DND-41 (cell line): ENCODE measurements at regions not wholly inside any gene's neighbourhood (a gene's known extent, or its start where the extent isn't known, plus 50 kb on each side); places are given as distances from the start of the nearest gene placed in this dataset.
"Not testable (repeated sequence)": the region's sequence is repeated elsewhere in the genome, so short reads cannot be mapped to it uniquely, and the experiment has no call there.

ENCODE experiments used
- ATAC-seq: fragments of 200-7000 bp; cut with Tn5 transposase; 3 replicates; pipeline ENCODE4 v1.9.1; 2021; ENCODE audit warnings: low read depth; ENCODE audit not compliant: insufficient read depth
- DNase-seq: peaks from one replicate; pipeline ENCODE4 v3.0.0-alpha.2; 2020
- H2AFZ ChIP-seq: 2 replicates; pipeline ENCODE4 v1.6.0; 2012; ENCODE audit warnings: low read depth, low read length
- H3K27ac ChIP-seq: 2 replicates; pipeline ENCODE4 v1.5.1; 2012; ENCODE audit warnings: low read length, inconsistent platforms
- H3K27me3 ChIP-seq: fragments of 200-600 bp; sonication (generic); 2 replicates; pipeline ENCODE4 v1.6.0; 2012; ENCODE audit warnings: low read length, mild to moderate bottlenecking, inconsistent platforms; ENCODE audit not compliant: insufficient read depth, poor library complexity
- H3K36me3 ChIP-seq: 2 replicates; pipeline ENCODE4 v1.5.1; 2012; ENCODE audit warnings: low read length, inconsistent platforms; ENCODE audit not compliant: insufficient read depth
- H3K4me1 ChIP-seq: 2 replicates; pipeline ENCODE4 v1.5.1; 2012; ENCODE audit warnings: mild to moderate bottlenecking, low read length; ENCODE audit not compliant: insufficient read depth
- H3K4me2 ChIP-seq: 2 replicates; pipeline ENCODE4 v1.6.0; 2012; ENCODE audit warnings: mild to moderate bottlenecking, moderate library complexity, low read length, inconsistent platforms; ENCODE audit not compliant: insufficient read depth
- H3K4me3 ChIP-seq, 2 experiments: fragments of 200-600 bp in 1 of 2; shearing (Covaris generic) in 1 of 2; 2 replicates each; pipeline ENCODE4 v1.5.1; 2012 to 2016; ENCODE audit warnings: inconsistent platforms in 2 of 2, low read length in 2 of 2, mild to moderate bottlenecking in 2 of 2, low read depth in 1 of 2, moderate library complexity in 1 of 2
- H3K79me2 ChIP-seq: 2 replicates; pipeline ENCODE4 v1.6.0; 2012; ENCODE audit warnings: low read length, inconsistent platforms; ENCODE audit not compliant: insufficient read depth
- H3K9ac ChIP-seq: 2 replicates; pipeline ENCODE4 v1.6.0; 2012; ENCODE audit warnings: low read depth, mild to moderate bottlenecking, inconsistent platforms, low read length, moderate library complexity
- H3K9me3 ChIP-seq: 2 replicates; pipeline ENCODE4 v1.5.1; 2012; ENCODE audit warnings: low read length, moderate library complexity, mild to moderate bottlenecking, inconsistent platforms; ENCODE audit not compliant: insufficient read depth, severe bottlenecking
- H4K20me1 ChIP-seq: 2 replicates; pipeline ENCODE4 v1.6.0; 2012; ENCODE audit warnings: low read length; ENCODE audit not compliant: insufficient read depth
- CTCF ChIP-seq: IDR thresholded peaks from 2 replicates; pipeline ENCODE4 v1.5.1; 2012; ENCODE audit warnings: borderline replicate concordance, low read length, moderate library complexity, mild to moderate bottlenecking; ENCODE audit not compliant: poor library complexity, severe bottlenecking; ENCODE audit errors: extremely low read depth
- EZH2 ChIP-seq: IDR thresholded peaks from 3 replicates; pipeline ENCODE4 v1.6.1; 2012; ENCODE audit warnings: borderline replicate concordance, low read depth, mild to moderate bottlenecking, moderate library complexity, low read length, inconsistent platforms; ENCODE audit not compliant: severe bottlenecking

- H3K4me2 ChIP-seq: no peak overlapping the region
- DNase-seq: no peak
- no peaks in the 10 kb centered on the region for H3K36me3 ChIP-seq
- H3K79me2 ChIP-seq: no peaks in the 10 kb centered on the region
- no peaks in the 10 kb centered on the region for H3K9me3 ChIP-seq
- 0 out of 2 replicates have a peak, but pooled peaks cover 2% of the 10 kb centered on the region for H3K4me1 ChIP-seq
- no peaks in the 10 kb centered on the region for H3K27me3 ChIP-seq
- no peak for ATAC-seq
- H3K27ac ChIP-seq: no peak overlapping the region
- TF ChIP-seq CTCF (no peak), EZH2 (no peak)
- no peak overlapping the region for H3K4me3 ChIP-seq
- no peaks in the 10 kb centered on the region for H4K20me1 ChIP-seq
- no peak overlapping the region for H2AFZ ChIP-seq
- H3K9ac ChIP-seq: no peak overlapping the region
Observed at GRCh38 chr6:137806914-137807682, 60.0 kb upstream of the TNFAIP3 start.

GRCh38 chr6:137808191-137808590 lies 58.9 kb upstream of the TNFAIP3 start:
- Histone ChIP-seq H3K9ac (no peak overlapping the region), H3K27me3 (no peaks in the 10 kb centered on the region), H2AFZ (no peak overlapping the region), H3K36me3 (no peaks in the 10 kb centered on the region), H3K4me1 (0 out of 2 replicates have a peak, but pooled peaks cover 2% of the 10 kb centered on the region), H3K4me3 (no peak overlapping the region), H4K20me1 (no peaks in the 10 kb centered on the region), H3K79me2 (no peaks in the 10 kb centered on the region), H3K27ac (no peak overlapping the region), H3K4me2 (no peak overlapping the region), H3K9me3 (no peaks in the 10 kb centered on the region)
- ATAC-seq (no peak), DNase-seq (no peak)
- TF ChIP-seq EZH2: no peak
- no peak for TF ChIP-seq CTCF

GRCh38 chr6:137808836-137809315 lies 58.2 kb upstream of the TNFAIP3 start:
- DNase-seq: no peak
- ATAC-seq: no peak
- Histone ChIP-seq H3K9me3 (no peaks in the 10 kb centered on the region), H3K4me1 (0 out of 2 replicates have a peak, but pooled peaks cover 2% of the 10 kb centered on the region), H3K27me3 (no peaks in the 10 kb centered on the region), H2AFZ (no peak overlapping the region), H3K27ac (no peak overlapping the region), H3K9ac (no peak overlapping the region), H3K4me3 (no peak overlapping the region), H3K4me2 (no peak overlapping the region), H3K79me2 (no peaks in the 10 kb centered on the region), H3K36me3 (no peaks in the 10 kb centered on the region), H4K20me1 (no peaks in the 10 kb centered on the region)
- TF ChIP-seq CTCF: no peak
- no peak for TF ChIP-seq EZH2

GRCh38 chr6:137809895-137810553 lies 57.0 kb upstream of the TNFAIP3 start:
- H3K9ac ChIP-seq, H3K36me3 ChIP-seq: not testable (repeated sequence)

More at GRCh38 chr6:137809895-137810553, 57.0 kb upstream of the TNFAIP3 start:
- not testable (repeated sequence) for H3K4me1 ChIP-seq, DNase-seq, H4K20me1 ChIP-seq, H3K27me3 ChIP-seq, H3K27ac ChIP-seq, H3K79me2 ChIP-seq, H2AFZ ChIP-seq, H3K4me2 ChIP-seq, H3K4me3 ChIP-seq, H3K9me3 ChIP-seq, ATAC-seq
